ENCODE measurements at regions not wholly inside any gene's neighbourhood (a gene's known extent, or its start where the extent isn't known, plus 50 kb on each side); places are given as distances from the start of the nearest gene placed in this dataset.

- DNase-seq = no peak
Observed at GRCh38 chr4:111761531-111761930, 383.7 kb upstream of the FAM241A start.

- no peak for DNase-seq
Observed at GRCh38 chr4:111770514-111770913, 374.7 kb upstream of the FAM241A start.

GRCh38 chr4:111773858-111774257 is 371.4 kb upstream of the FAM241A start:
- no peak for DNase-seq

GRCh38 chr4:111775556-111776297 is 369.5 kb upstream of the FAM241A start:
- DNase-seq = no peak

- no peak for DNase-seq
Observed at GRCh38 chr4:111776561-111776960, 368.7 kb upstream of the FAM241A start.

GRCh38 chr4:111778543-111778942 is 366.7 kb upstream of the FAM241A start:
- DNase-seq = no peak

- DNase-seq = no peak
Observed at GRCh38 chr4:111780965-111781364, 364.3 kb upstream of the FAM241A start.

- no peak for DNase-seq
Observed at GRCh38 chr4:111781611-111782010, 363.6 kb upstream of the FAM241A start.

- DNase-seq = no peak
Observed at GRCh38 chr4:111788099-111788498, 357.2 kb upstream of the FAM241A start.

GRCh38 chr4:111789901-111790640 is 355.2 kb upstream of the FAM241A start:
- no peak for DNase-seq

GRCh38 chr4:111792632-111793031 is 352.6 kb upstream of the FAM241A start:
- DNase-seq = no peak

- DNase-seq = no peak
Observed at GRCh38 chr4:111793433-111794091, 351.7 kb upstream of the FAM241A start.

GRCh38 chr4:111797455-111798163 is 347.6 kb upstream of the FAM241A start:
- DNase-seq = no peak

- DNase-seq = no peak
Observed at GRCh38 chr4:111798840-111799239, 346.4 kb upstream of the FAM241A start.

- no peak for DNase-seq
Observed at GRCh38 chr4:111800551-111800950, 344.7 kb upstream of the FAM241A start.

- no peak for DNase-seq
Observed at GRCh38 chr4:111802191-111802590, 343.1 kb upstream of the FAM241A start.

GRCh38 chr4:111806331-111806730 is 338.9 kb upstream of the FAM241A start:
- no peak for DNase-seq

GRCh38 chr4:111807576-111807975 is 337.7 kb upstream of the FAM241A start:
- DNase-seq = no peak

GRCh38 chr4:111808174-111808573 is 337.1 kb upstream of the FAM241A start:
- no peak for DNase-seq

- no peak for DNase-seq
Observed at GRCh38 chr4:111811661-111812060, 333.6 kb upstream of the FAM241A start.

GRCh38 chr4:111812114-111812513 is 333.1 kb upstream of the FAM241A start:
- no peak for DNase-seq

GRCh38 chr4:111812760-111813159 is 332.5 kb upstream of the FAM241A start:
- no peak for DNase-seq

- no peak for DNase-seq
Observed at GRCh38 chr4:111813555-111814140, 331.6 kb upstream of the FAM241A start.
